H9 (cell line): ENCODE measurements at regions not wholly inside any gene's neighbourhood (a gene's known extent, or its start where the extent isn't known, plus 50 kb on each side); places are given as distances from the start of the nearest gene placed in this dataset.

Experiments used
- DNase-seq: peaks from one replicate; pipeline ENCODE4 v3.0.0-alpha.2; 2017
- H2AFZ ChIP-seq: one replicate; pipeline ENCODE4 v1.6.1; 2013; ENCODE audit warnings: mild to moderate bottlenecking, low read length, control low read depth, moderate library complexity
- H2AK5ac ChIP-seq: 2 replicates; pipeline ENCODE4 v1.6.1; 2013; ENCODE audit warnings: low read length, control low read depth, mixed read lengths; ENCODE audit not compliant: insufficient read length
- H2BK120ac ChIP-seq: one replicate; pipeline ENCODE4 v1.6.1; 2013; ENCODE audit warnings: low read depth, mild to moderate bottlenecking, low read length, control low read depth, inconsistent platforms; ENCODE audit not compliant: poor library complexity, severe bottlenecking
- H2BK12ac ChIP-seq: 2 replicates; pipeline ENCODE4 v1.6.1; 2013; ENCODE audit warnings: low read length, control low read depth, mixed read lengths, low read depth; ENCODE audit not compliant: insufficient read length
- H2BK15ac ChIP-seq: 2 replicates; pipeline ENCODE4 v1.6.1; 2013; ENCODE audit warnings: low read depth, low read length, control low read depth
- H2BK20ac ChIP-seq: one replicate; pipeline ENCODE4 v1.6.1; 2013; ENCODE audit warnings: low read depth, mild to moderate bottlenecking, low read length, control low read depth, inconsistent platforms; ENCODE audit not compliant: poor library complexity, severe bottlenecking
- H2BK5ac ChIP-seq: 2 replicates; pipeline ENCODE4 v1.6.1; 2013; ENCODE audit warnings: low read length, control low read depth, mixed read lengths; ENCODE audit not compliant: insufficient read length
- H3K14ac ChIP-seq: 2 replicates; pipeline ENCODE4 v1.6.1; 2013; ENCODE audit warnings: low read length, control low read depth; ENCODE audit not compliant: insufficient read depth
- H3K18ac ChIP-seq: 2 replicates; pipeline ENCODE4 v1.6.1; 2013; ENCODE audit warnings: low read depth, mild to moderate bottlenecking, mixed read lengths, low read length, control low read depth; ENCODE audit not compliant: insufficient read length
- H3K23ac ChIP-seq: 2 replicates; pipeline ENCODE4 v1.6.1; 2013; ENCODE audit warnings: low read length, control low read depth, mixed read lengths, low read depth; ENCODE audit not compliant: insufficient read length
- H3K23me2 ChIP-seq: 2 replicates; pipeline ENCODE4 v1.6.1; 2013; ENCODE audit warnings: low read depth, mild to moderate bottlenecking, mixed read lengths, low read length, control low read depth; ENCODE audit not compliant: insufficient read length, poor library complexity, severe bottlenecking
- H3K27ac ChIP-seq: 2 replicates; pipeline ENCODE4 v1.5.1; 2013; ENCODE audit warnings: low read length, control low read depth, mixed read lengths, low read depth; ENCODE audit not compliant: insufficient read length
- H3K27me3 ChIP-seq: 2 replicates; pipeline ENCODE4 v1.6.1; 2013; ENCODE audit warnings: low read length, control low read depth, inconsistent platforms; ENCODE audit not compliant: insufficient read depth
- H3K4ac ChIP-seq: 2 replicates; pipeline ENCODE4 v1.6.1; 2013; ENCODE audit warnings: low read depth, mild to moderate bottlenecking, control low read depth, inconsistent platforms, low read length, moderate library complexity
- H3K4me1 ChIP-seq: 2 replicates; pipeline ENCODE4 v1.6.1; 2013; ENCODE audit warnings: low read length, control low read depth, inconsistent platforms; ENCODE audit not compliant: insufficient read depth
- H3K4me2 ChIP-seq: 2 replicates; pipeline ENCODE4 v1.6.1; 2013; ENCODE audit warnings: low read length, control low read depth, mixed read lengths; ENCODE audit not compliant: insufficient read length, insufficient read depth
- H3K56ac ChIP-seq: 2 replicates; pipeline ENCODE4 v1.6.1; 2013; ENCODE audit warnings: low read depth, mild to moderate bottlenecking, mixed read lengths, low read length, control low read depth; ENCODE audit not compliant: insufficient read length
- H3K79me1 ChIP-seq: 2 replicates; pipeline ENCODE4 v1.6.1; 2013; ENCODE audit warnings: low read depth, mild to moderate bottlenecking, moderate library complexity, low read length, control low read depth, inconsistent platforms; ENCODE audit not compliant: insufficient read depth, poor library complexity, severe bottlenecking
- H3K79me2 ChIP-seq: 2 replicates; pipeline ENCODE4 v1.6.1; 2013; ENCODE audit warnings: low read length, control low read depth, inconsistent platforms; ENCODE audit not compliant: insufficient read depth
- H3K9ac ChIP-seq: 2 replicates; pipeline ENCODE4 v1.6.1; 2013; ENCODE audit warnings: low read length, control low read depth, mixed read lengths; ENCODE audit not compliant: insufficient read length; ENCODE audit errors: extremely low read depth
- H3K9me3 ChIP-seq: one replicate; pipeline ENCODE4 v1.6.1; 2013; ENCODE audit warnings: low read depth, low read length, inconsistent platforms; ENCODE audit not compliant: control insufficient read depth
- H3T11ph ChIP-seq: one replicate; pipeline ENCODE4 v1.6.1; 2013; ENCODE audit warnings: mild to moderate bottlenecking, low read length, control low read depth, inconsistent platforms
- H4K20me1 ChIP-seq: one replicate; pipeline ENCODE4 v1.6.1; 2013; ENCODE audit not compliant: control insufficient read depth, insufficient read length, insufficient read depth
- H4K5ac ChIP-seq: 2 replicates; pipeline ENCODE4 v1.6.1; 2013; ENCODE audit warnings: low read depth, mild to moderate bottlenecking, mixed read lengths, low read length, control low read depth; ENCODE audit not compliant: insufficient read length
- H4K8ac ChIP-seq: replicated peaks from 2 replicates; pipeline ENCODE4 v1.6.1; 2013; ENCODE audit warnings: low read length, control low read depth, mixed read lengths, low read depth; ENCODE audit not compliant: insufficient read length
- H4K91ac ChIP-seq: 2 replicates; pipeline ENCODE4 v1.6.1; 2013; ENCODE audit warnings: low read depth, mild to moderate bottlenecking, moderate library complexity, mixed read lengths, low read length, control low read depth; ENCODE audit not compliant: insufficient read length
- H3K27ac Mint-ChIP-seq, 3 experiments: 2 replicates in 2 of 3; 3 replicates in 1 of 3; pipeline ENCODE4 v1.8.0; 2020 to 2021; ENCODE audit warnings: mixed read lengths in 3 of 3, mild to moderate bottlenecking in 1 of 3, moderate library complexity in 1 of 3
- H3K27me3 Mint-ChIP-seq: 2 replicates; pipeline ENCODE4 v1.8.0; 2021; ENCODE audit warnings: low read depth, mild to moderate bottlenecking, moderate library complexity, mixed read lengths
- H3K36me3 Mint-ChIP-seq, 3 experiments: 2 replicates in 2 of 3; 3 replicates in 1 of 3; pipeline ENCODE4 v1.8.0; 2020 to 2021; ENCODE audit warnings: low read depth in 3 of 3, mixed read lengths in 3 of 3; ENCODE audit not compliant: insufficient read depth in 1 of 3
- H3K4me1 Mint-ChIP-seq, 2 experiments: 2 replicates each; pipeline ENCODE4 v1.8.0; 2020; ENCODE audit warnings: mixed read lengths in 2 of 2
- H3K4me3 Mint-ChIP-seq, 2 experiments: 2 replicates in 1 of 2; 3 replicates in 1 of 2; pipeline ENCODE4 v1.8.0; 2020 to 2021; ENCODE audit warnings: mild to moderate bottlenecking in 2 of 2, mixed read lengths in 2 of 2, moderate library complexity in 1 of 2
- H3K9me3 Mint-ChIP-seq, 2 experiments: 2 replicates in 1 of 2; 3 replicates in 1 of 2; pipeline ENCODE4 v1.8.0; 2020; ENCODE audit warnings: mild to moderate bottlenecking in 2 of 2, mixed read lengths in 2 of 2, moderate library complexity in 1 of 2
- CTCF ChIP-seq: fragments of 200-600 bp; sonication (generic); conservative IDR thresholded peaks from 3 replicates; pipeline ENCODE4 v1.8.0; 2021; ENCODE audit warnings: antibody characterized with exemption, mild to moderate bottlenecking
- WGBS: extraction: QIAGEN DNeasy Blood & Tissue Kit; methylation state at CpG from one replicate; pipeline ENCODE4 v1.1.7; 2013; ENCODE audit warnings: missing lambda C conversion rate, low lambda C conversion rate, mixed read lengths; ENCODE audit not compliant: insufficient read length; ENCODE audit errors: extremely low coverage; 5-methylcytosine and 5-hydroxymethylcytosine counted together

- H3K79me1 ChIP-seq: no peaks in the 10 kb centered on the region
Measured at GRCh38 chr2:217360111-217360510, 500.2 kb upstream of the TNP1 start.

More at GRCh38 chr2:217360111-217360510, 500.2 kb upstream of the TNP1 start:
- H3K27ac ChIP-seq: no peak overlapping the region
- H2BK15ac ChIP-seq: no peak overlapping the region
- H2BK120ac ChIP-seq: no peak overlapping the region
- no peak for TF ChIP-seq CTCF
- H3K14ac ChIP-seq: no peak overlapping the region
- Mint-ChIP-seq H3K9me3 (no peaks in the 10 kb centered on the region; a peak in 2 of 5 replicates), H3K27me3 (peaks cover 41% of the 10 kb centered on the region), H3K27ac (no peak overlapping the region), H3K4me3 (no peak overlapping the region), H3K36me3 (no peaks in the 10 kb centered on the region), H3K4me1 (peaks cover 10 to 18% of the 10 kb centered on the region in 2 experiments)
- H3K9me3 ChIP-seq: no peaks in the 10 kb centered on the region
- H2BK5ac ChIP-seq: no peak overlapping the region
- no peaks in the 10 kb centered on the region for H4K20me1 ChIP-seq
- H3K79me2 ChIP-seq: no peaks in the 10 kb centered on the region
- no peak overlapping the region for H3K18ac ChIP-seq
- H4K5ac ChIP-seq: no peak overlapping the region
- no peak for DNase-seq
- no peak overlapping the region for H4K8ac ChIP-seq
- H3K23ac ChIP-seq: no peak overlapping the region
- no peak overlapping the region for H4K91ac ChIP-seq
- H2BK20ac ChIP-seq: no peak overlapping the region
- no peak overlapping the region for H2BK12ac ChIP-seq
- H3K4ac ChIP-seq: no peak overlapping the region
- H2AFZ ChIP-seq: no peak overlapping the region
- H3K4me1 ChIP-seq: peaks cover 2% of the 10 kb centered on the region; the same call in 1 of the 2 replicates
- H3K9ac ChIP-seq: no peak overlapping the region
- no peak overlapping the region for H2AK5ac ChIP-seq
- H3K23me2 ChIP-seq: no peaks in the 10 kb centered on the region
- H3K4me2 ChIP-seq: no peak overlapping the region
- no peak overlapping the region for H3K56ac ChIP-seq
- peaks cover 2% of the 10 kb centered on the region for H3K27me3 ChIP-seq
- H3T11ph ChIP-seq: no peak overlapping the region
- no CpG with 5 or more reads among the region's 2 CpGs for WGBS
